NCI-H1930 (cell line): ENCODE measurements at regions not wholly inside any gene's neighbourhood (a gene's known extent, or its start where the extent isn't known, plus 50 kb on each side); places are given as distances from the start of the nearest gene placed in this dataset.

Source experiments
- DNase-seq, 2 experiments: peaks; one replicate each; lab custom pipeline; 2025; lab: John Stamatoyannopoulos, UW

- no peak for DNase-seq
Measured at GRCh38 chr11:112751772-112752171, 209.4 kb upstream of the NCAM1 start.

- DNase-seq = no peak
Measured at GRCh38 chr11:112752563-112752962, 208.7 kb upstream of the NCAM1 start.

- DNase-seq = no peak
Measured at GRCh38 chr11:112753706-112754105, 207.5 kb upstream of the NCAM1 start.

- no peak for DNase-seq
Measured at GRCh38 chr11:112759418-112759817, 201.8 kb upstream of the NCAM1 start.

- DNase-seq = no peak
Measured at GRCh38 chr11:112760396-112761059, 200.7 kb upstream of the NCAM1 start.

GRCh38 chr11:112761911-112762706 is 199.1 kb upstream of the NCAM1 start:
- DNase-seq = no peak

- no peak for DNase-seq
Measured at GRCh38 chr11:112762707-112763090, 198.5 kb upstream of the NCAM1 start.

GRCh38 chr11:112765337-112765736 is 195.9 kb upstream of the NCAM1 start:
- DNase-seq = no peak

- no peak for DNase-seq
Measured at GRCh38 chr11:112769170-112769569, 192.1 kb upstream of the NCAM1 start.

- DNase-seq = no peak
Measured at GRCh38 chr11:112769584-112769983, 191.6 kb upstream of the NCAM1 start.

GRCh38 chr11:112770033-112770432 is 191.2 kb upstream of the NCAM1 start:
- DNase-seq = no peak

GRCh38 chr11:112770487-112770886 is 190.7 kb upstream of the NCAM1 start:
- DNase-seq = no peak

GRCh38 chr11:112771851-112772250 is 189.4 kb upstream of the NCAM1 start:
- DNase-seq = no peak

GRCh38 chr11:112773264-112773663 is 188.0 kb upstream of the NCAM1 start:
- DNase-seq = no peak

- DNase-seq = no peak
Measured at GRCh38 chr11:112776834-112777233, 184.4 kb upstream of the NCAM1 start.

- DNase-seq = no peak
Measured at GRCh38 chr11:112777283-112777751, 183.9 kb upstream of the NCAM1 start.

- no peak for DNase-seq
Measured at GRCh38 chr11:112778091-112778876, 182.9 kb upstream of the NCAM1 start.

- DNase-seq = no peak
Measured at GRCh38 chr11:112778877-112779266, 182.3 kb upstream of the NCAM1 start.

GRCh38 chr11:112780351-112781087 is 180.7 kb upstream of the NCAM1 start:
- no peak for DNase-seq

- DNase-seq = no peak
Measured at GRCh38 chr11:112783945-112784322, 177.3 kb upstream of the NCAM1 start.

GRCh38 chr11:112784323-112785073 is 176.7 kb upstream of the NCAM1 start:
- DNase-seq = no peak
